ENCODE measurements at regions not wholly inside any gene's neighbourhood (a gene's known extent, or its start where the extent isn't known, plus 50 kb on each side); places are given as distances from the start of the nearest gene placed in this dataset.

DNA sequence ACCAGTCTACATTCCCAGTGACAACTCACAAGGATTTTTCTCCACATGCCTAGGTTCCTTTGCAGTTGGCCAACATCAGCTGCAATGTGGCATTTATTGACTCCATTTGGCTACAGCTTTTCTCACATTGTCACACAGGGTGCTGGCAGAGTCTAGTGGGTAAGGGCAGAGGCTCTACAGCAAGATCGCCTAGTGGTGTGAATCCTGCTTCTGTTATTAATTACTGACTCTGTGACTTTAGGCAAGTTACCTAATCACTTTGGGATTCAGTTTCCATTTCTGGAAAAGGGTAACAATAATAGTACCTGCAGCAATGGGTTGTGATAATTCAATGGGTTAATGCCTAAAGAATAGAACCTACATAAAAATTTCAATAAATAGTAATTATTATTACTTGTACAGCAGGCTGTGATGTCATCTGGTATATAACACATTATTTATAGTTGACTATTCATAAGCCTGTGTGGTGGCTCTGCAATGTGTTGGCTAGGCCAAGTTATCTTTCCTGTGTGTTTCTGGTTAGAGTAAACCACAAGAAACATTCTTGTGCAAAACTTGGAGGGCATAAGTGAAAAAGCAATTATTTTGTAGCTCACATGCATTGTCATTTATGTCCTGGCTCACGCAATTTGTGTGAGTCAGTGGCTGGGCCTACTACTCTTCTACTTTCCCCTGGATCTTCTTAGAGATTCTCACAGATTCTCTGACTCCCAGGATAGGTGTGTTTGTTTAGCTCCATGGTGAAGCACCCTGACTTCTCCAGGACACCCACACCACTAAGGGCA is 59.5 kb downstream of the PTGS2 start:
- TF ChIP-seq EP300 (IDR thresholded peaks at IDR 0.05) (no peak), POLR2A (IDR thresholded peaks at IDR 0.05) (no peak)
- TF ChIP-seq, protein P1, sequence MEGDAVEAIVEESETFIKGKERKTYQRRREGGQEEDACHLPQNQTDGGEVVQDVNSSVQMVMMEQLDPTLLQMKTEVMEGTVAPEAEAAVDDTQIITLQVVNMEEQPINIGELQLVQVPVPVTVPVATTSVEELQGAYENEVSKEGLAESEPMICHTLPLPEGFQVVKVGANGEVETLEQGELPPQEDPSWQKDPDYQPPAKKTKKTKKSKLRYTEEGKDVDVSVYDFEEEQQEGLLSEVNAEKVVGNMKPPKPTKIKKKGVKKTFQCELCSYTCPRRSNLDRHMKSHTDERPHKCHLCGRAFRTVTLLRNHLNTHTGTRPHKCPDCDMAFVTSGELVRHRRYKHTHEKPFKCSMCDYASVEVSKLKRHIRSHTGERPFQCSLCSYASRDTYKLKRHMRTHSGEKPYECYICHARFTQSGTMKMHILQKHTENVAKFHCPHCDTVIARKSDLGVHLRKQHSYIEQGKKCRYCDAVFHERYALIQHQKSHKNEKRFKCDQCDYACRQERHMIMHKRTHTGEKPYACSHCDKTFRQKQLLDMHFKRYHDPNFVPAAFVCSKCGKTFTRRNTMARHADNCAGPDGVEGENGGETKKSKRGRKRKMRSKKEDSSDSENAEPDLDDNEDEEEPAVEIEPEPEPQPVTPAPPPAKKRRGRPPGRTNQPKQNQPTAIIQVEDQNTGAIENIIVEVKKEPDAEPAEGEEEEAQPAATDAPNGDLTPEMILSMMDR (IDR thresholded peaks at IDR 0.05), result no peak

Measured in ovary (tissue), 3 donors.